ENCODE measurements at regions not wholly inside any gene's neighbourhood (a gene's known extent, or its start where the extent isn't known, plus 50 kb on each side); places are given as distances from the start of the nearest gene placed in this dataset.
"Not testable (repeated sequence)": the region's sequence is repeated elsewhere in the genome, so short reads cannot be mapped to it uniquely, and the experiment has no call there.

DNA sequence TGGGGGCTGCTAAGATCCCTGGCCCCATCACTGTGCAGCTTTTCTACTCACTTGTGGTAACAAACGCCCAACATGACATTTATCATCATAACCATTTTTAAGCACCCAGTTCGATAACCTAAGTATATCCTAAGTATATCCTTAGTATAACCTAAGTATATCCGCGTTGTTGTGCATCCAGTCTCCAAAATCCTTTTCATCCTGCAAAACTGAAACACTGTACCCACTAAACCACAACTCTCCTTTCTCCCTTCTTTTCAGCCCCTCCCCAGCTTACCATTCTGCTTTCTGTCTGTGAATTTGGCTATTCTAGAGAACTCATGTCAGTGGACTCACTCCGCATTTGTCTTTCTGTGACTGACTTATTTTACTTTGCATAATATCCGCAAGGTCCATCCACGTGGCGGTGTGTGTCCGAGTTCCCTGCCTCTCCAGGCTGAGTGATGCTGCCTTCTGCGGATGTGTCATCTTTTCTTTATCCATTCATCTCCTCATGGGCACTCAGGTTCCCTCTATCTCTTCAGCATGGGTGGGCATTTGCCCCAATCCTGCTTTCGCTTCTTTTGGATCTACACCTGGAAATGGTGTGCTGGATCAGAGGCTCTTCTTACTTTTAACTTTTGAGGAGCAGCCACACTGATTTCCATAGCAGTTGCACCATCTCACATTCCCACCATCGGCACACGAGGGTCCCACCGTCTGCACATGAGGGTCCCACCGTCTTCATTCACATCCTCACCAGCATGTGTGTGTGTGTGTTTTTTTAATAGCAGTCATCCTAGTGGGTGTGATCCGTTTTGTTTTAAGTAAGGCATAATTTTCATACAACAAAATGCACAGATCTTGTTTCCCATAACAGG lies 82.4 kb upstream of the CLDN5 start:
- Histone ChIP-seq H3K4me2 (ENCODE audit: low read length) (peak overlapping the region; percentile 63), H4K20me1 (ENCODE audit: insufficient read depth, low read length) (no peaks in the 10 kb centered on the region), H2AFZ (ENCODE audit: low read depth, low read length) (peak overlapping the region; percentile 78; the same call in 1 of the 2 replicates), H3K4me1 (ENCODE audit: low read length) (peaks cover 49% of the 10 kb centered on the region), H3K4me3 (ENCODE audit: low read length) (peak overlapping the region; percentile 56; the same call in 1 of the 2 replicates), H3K9me3 (ENCODE audit: insufficient read depth, low read length) (no peaks in the 10 kb centered on the region), H3K27ac (ENCODE audit: low read length) (no peak overlapping the region), H3K36me3 (replicated peaks; ENCODE audit: low read depth, low read length) (no peaks in the 10 kb centered on the region), H3K9ac (ENCODE audit: low read length) (no peak overlapping the region), H3K79me2 (ENCODE audit: low read length) (no peaks in the 10 kb centered on the region), H3K27me3 (ENCODE audit: low read depth, low read length) (peaks cover 23% of the 10 kb centered on the region)
- TF ChIP-seq EZH2phosphoT487 (IDR thresholded peaks at IDR 0.05; ENCODE audit: low read depth) = no peak
- TF ChIP-seq CTCF (IDR thresholded peaks at IDR 0.05; ENCODE audit: low read depth, low read length) = no peak

DNA sequence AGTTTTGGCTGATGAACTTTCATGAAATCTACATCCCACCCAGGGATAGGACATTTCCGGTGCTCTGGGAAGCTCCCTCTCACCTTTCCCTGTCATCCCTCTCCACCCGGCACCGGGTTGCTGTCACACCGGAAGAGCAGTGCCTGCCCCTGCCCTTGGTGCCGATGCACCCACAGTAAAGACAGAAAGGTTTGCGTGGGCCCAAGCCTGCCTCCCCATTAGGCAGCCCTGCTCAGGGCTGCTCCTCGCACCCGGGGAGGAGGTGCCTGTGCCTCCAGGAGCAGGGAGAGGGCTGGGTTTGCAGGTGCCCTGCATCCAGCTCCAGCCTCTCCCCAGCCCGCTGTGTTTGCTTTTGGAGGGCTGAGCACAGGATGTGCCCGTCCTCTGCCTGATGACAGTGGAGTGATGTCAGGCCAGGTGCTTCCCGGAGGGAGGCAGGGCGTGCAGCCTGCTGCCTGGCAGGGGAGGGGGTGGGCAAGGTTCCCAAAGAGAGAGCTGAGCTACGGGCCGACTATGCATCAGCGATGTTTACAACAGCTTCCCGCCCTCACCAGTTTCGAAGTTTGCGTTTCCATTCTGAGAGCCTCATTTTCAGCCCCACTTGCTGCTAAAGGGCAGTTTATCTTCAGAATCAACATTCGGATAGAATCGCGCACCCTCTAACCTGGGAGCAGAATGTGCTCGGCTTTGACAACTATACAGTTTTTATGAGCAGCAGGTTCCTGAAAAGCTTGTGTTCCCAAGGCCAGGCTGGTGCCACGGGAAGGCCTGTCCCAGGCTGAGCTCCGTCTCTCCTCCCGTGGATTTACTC lies 83.2 kb upstream of the CLDN5 start:
- Histone ChIP-seq H2AFZ (ENCODE audit: low read depth, low read length) (peak overlapping the region; percentile 78), H4K20me1 (ENCODE audit: insufficient read depth, low read length) (no peaks in the 10 kb centered on the region), H3K4me2 (ENCODE audit: low read length) (peak overlapping the region; percentile 63), H3K27me3 (ENCODE audit: low read depth, low read length) (peaks cover 23% of the 10 kb centered on the region), H3K9ac (ENCODE audit: low read length) (peak overlapping the region; percentile 21; the same call in 1 of the 2 replicates), H3K4me1 (ENCODE audit: low read length) (peaks cover 46% of the 10 kb centered on the region), H3K36me3 (replicated peaks; ENCODE audit: low read depth, low read length) (no peaks in the 10 kb centered on the region), H3K79me2 (ENCODE audit: low read length) (no peaks in the 10 kb centered on the region), H3K27ac (ENCODE audit: low read length) (no peak overlapping the region), H3K4me3 (ENCODE audit: low read length) (peak overlapping the region; percentile 56), H3K9me3 (ENCODE audit: insufficient read depth, low read length) (no peaks in the 10 kb centered on the region)
- TF ChIP-seq EZH2phosphoT487 (IDR thresholded peaks at IDR 0.05; ENCODE audit: low read depth) (no peak), CTCF (IDR thresholded peaks at IDR 0.05; ENCODE audit: low read depth, low read length) (no peak)

- no peaks in the 10 kb centered on the region for H4K20me1 ChIP-seq (ENCODE audit: insufficient read depth, low read length)
- peak overlapping the region; percentile 63 for H3K4me2 ChIP-seq (ENCODE audit: low read length)
- H2AFZ ChIP-seq (ENCODE audit: low read depth, low read length) = 0 out of 2 replicates have a peak overlapping the region, but pooled peaks have one; percentile 78
- no peak overlapping the region for H3K27ac ChIP-seq (ENCODE audit: low read length)
- H3K27me3 ChIP-seq (ENCODE audit: low read depth, low read length) = peaks cover 26% of the 10 kb centered on the region
- no peaks in the 10 kb centered on the region for H3K9me3 ChIP-seq (ENCODE audit: insufficient read depth, low read length)
- no peak overlapping the region for H3K9ac ChIP-seq (ENCODE audit: low read length)
- H3K4me3 ChIP-seq (ENCODE audit: low read length) = no peak overlapping the region
- no peaks in the 10 kb centered on the region for H3K36me3 ChIP-seq (replicated peaks; ENCODE audit: low read depth, low read length)
- H3K79me2 ChIP-seq (ENCODE audit: low read length) = no peaks in the 10 kb centered on the region
- TF ChIP-seq EZH2phosphoT487 (IDR thresholded peaks at IDR 0.05; ENCODE audit: low read depth) (no peak), CTCF (IDR thresholded peaks at IDR 0.05; ENCODE audit: low read depth, low read length) (no peak)
- peaks cover 43% of the 10 kb centered on the region for H3K4me1 ChIP-seq (ENCODE audit: low read length)
These were observed 83.9 kb upstream of the CLDN5 start for GRCh38 chr22:19608003-19608690.

GRCh38 chr22:19609753-19610152 lies 85.5 kb upstream of the CLDN5 start:
- H3K27ac ChIP-seq (ENCODE audit: low read length); H3K79me2 ChIP-seq (ENCODE audit: low read length); H3K9ac ChIP-seq (ENCODE audit: low read length); H2AFZ ChIP-seq (ENCODE audit: low read depth, low read length); H3K9me3 ChIP-seq (ENCODE audit: insufficient read depth, low read length); H4K20me1 ChIP-seq (ENCODE audit: insufficient read depth, low read length); H3K36me3 ChIP-seq (replicated peaks; ENCODE audit: low read depth, low read length); H3K4me3 ChIP-seq (ENCODE audit: low read length): not testable (repeated sequence)
- H3K27me3 ChIP-seq (ENCODE audit: low read depth, low read length) = peaks cover 26% of the 10 kb centered on the region
- peaks cover 50% of the 10 kb centered on the region for H3K4me1 ChIP-seq (ENCODE audit: low read length)
- H3K4me2 ChIP-seq (ENCODE audit: low read length) = peak overlapping the region; percentile 83; the same call in 1 of the 2 replicates
